CD4-positive, CD25-positive, alpha-beta regulatory T cell (primary cell): ENCODE measurements at regions not wholly inside any gene's neighbourhood (a gene's known extent, or its start where the extent isn't known, plus 50 kb on each side); places are given as distances from the start of the nearest gene placed in this dataset.

Source experiments
- ATAC-seq, 2 donors: fragments of 150-1000 bp; cut with Tn5 transposase; one replicate each; pipeline ENCODE4 v1.10.0; 2021; ENCODE audit warnings: low read depth in 2 of 2, moderate number of reproducible peaks in 2 of 2, moderate library complexity in 1 of 2
- DNase-seq, 3 donors: peaks; one replicate each; pipeline versions ENCODE4 v3.0.0 to v3.0.0-alpha.2; 2012 to 2022; ENCODE audit warnings: mixed read lengths in 1 of 3
- H3K27ac ChIP-seq: one replicate; pipeline ENCODE4 v1.7.0; 2013; ENCODE audit warnings: mild to moderate bottlenecking, low read length; ENCODE audit not compliant: insufficient read depth, poor library complexity, severe bottlenecking
- H3K27me3 ChIP-seq: one replicate; pipeline ENCODE4 v1.7.0; 2013; ENCODE audit warnings: low read length; ENCODE audit not compliant: control insufficient read depth, insufficient read depth
- H3K36me3 ChIP-seq: one replicate; pipeline ENCODE4 v1.7.0; 2013; ENCODE audit warnings: mild to moderate bottlenecking, low read length, moderate library complexity; ENCODE audit not compliant: control insufficient read depth, insufficient read depth
- H3K4me1 ChIP-seq: 2 replicates; pipeline ENCODE4 v1.7.0; 2013; ENCODE audit warnings: mild to moderate bottlenecking, low read length; ENCODE audit not compliant: insufficient read depth, control insufficient read depth, poor library complexity, severe bottlenecking
- H3K4me3 ChIP-seq: one replicate; pipeline ENCODE4 v1.7.0; 2013; ENCODE audit warnings: low read depth, mild to moderate bottlenecking, low read length, moderate library complexity
- H3K9me3 ChIP-seq, 2 experiments: 1 replicate in 1 of 2; 2 replicates in 1 of 2; pipeline ENCODE4 v1.7.0; 2013; ENCODE audit warnings: low read length in 2 of 2, mild to moderate bottlenecking in 1 of 2, moderate library complexity in 1 of 2; ENCODE audit not compliant: control insufficient read depth in 2 of 2
- H3K27ac Mint-ChIP-seq, 3 donors: one replicate each; pipeline ENCODE4 v1.8.0; 2020 to 2022; ENCODE audit warnings: mild to moderate bottlenecking in 3 of 3, mixed read lengths in 3 of 3, moderate library complexity in 2 of 3
- H3K27me3 Mint-ChIP-seq: one replicate; pipeline ENCODE4 v1.8.0; 2022; ENCODE audit warnings: mild to moderate bottlenecking, mixed read lengths
- H3K36me3 Mint-ChIP-seq: one replicate; pipeline ENCODE4 v1.8.0; 2020; ENCODE audit warnings: mixed read lengths
- H3K4me1 Mint-ChIP-seq, 4 donors: one replicate each; pipeline ENCODE4 v1.8.0; 2020 to 2022; ENCODE audit warnings: mixed read lengths in 4 of 4, mild to moderate bottlenecking in 1 of 4
- H3K4me3 Mint-ChIP-seq, 4 donors: one replicate each; pipeline ENCODE4 v1.8.0; 2020 to 2022; ENCODE audit warnings: mild to moderate bottlenecking in 4 of 4, mixed read lengths in 4 of 4, moderate library complexity in 3 of 4
- H3K9me3 Mint-ChIP-seq, 7 donors: one replicate each; pipeline ENCODE4 v1.8.0; 2020 to 2022; ENCODE audit warnings: mixed read lengths in 7 of 7, mild to moderate bottlenecking in 3 of 7, moderate library complexity in 2 of 7

- ATAC-seq (no peak), DNase-seq (no peak)
- Histone ChIP-seq H3K36me3 (no peaks in the 10 kb centered on the region), H3K27me3 (peaks cover 3% of the 10 kb centered on the region), H3K4me1 (no peaks in the 10 kb centered on the region), H3K4me3 (no peak overlapping the region), H3K9me3 (no peaks in the 10 kb centered on the region), H3K27ac (no peak overlapping the region)
- no peak overlapping the region for H3K4me3 Mint-ChIP-seq
- H3K27ac Mint-ChIP-seq = no peak overlapping the region
- peaks cover 0 to 2% (median 0%) of the 10 kb centered on the region in 7 donors for H3K9me3 Mint-ChIP-seq
- H3K27me3 Mint-ChIP-seq = peaks cover 12% of the 10 kb centered on the region
- no peaks in the 10 kb centered on the region for H3K4me1 Mint-ChIP-seq
- H3K36me3 Mint-ChIP-seq = no peaks in the 10 kb centered on the region
Measured at GRCh38 chr18:45119876-45120275, 439.2 kb downstream of the SETBP1 start.

GRCh38 chr18:45121146-45121545, 440.5 kb downstream of the SETBP1 start:
- no peak for DNase-seq
- Mint-ChIP-seq H3K36me3 (no peaks in the 10 kb centered on the region), H3K9me3 (peaks cover 0 to 2% (median 0%) of the 10 kb centered on the region in 7 donors), H3K4me3 (no peak overlapping the region), H3K27me3 (peaks cover 10% of the 10 kb centered on the region), H3K4me1 (no peaks in the 10 kb centered on the region), H3K27ac (no peak overlapping the region)
- Histone ChIP-seq H3K4me1 (no peaks in the 10 kb centered on the region), H3K27ac (no peak overlapping the region), H3K9me3 (no peaks in the 10 kb centered on the region), H3K36me3 (no peaks in the 10 kb centered on the region), H3K4me3 (no peak overlapping the region), H3K27me3 (peaks cover 3% of the 10 kb centered on the region)
- ATAC-seq = no peak

- H3K9me3 Mint-ChIP-seq = peaks cover 0 to 2% (median 0%) of the 10 kb centered on the region in 7 donors
- Histone ChIP-seq H3K4me1 (no peaks in the 10 kb centered on the region), H3K9me3 (no peaks in the 10 kb centered on the region), H3K27me3 (peaks cover 3% of the 10 kb centered on the region), H3K27ac (no peak overlapping the region), H3K36me3 (no peaks in the 10 kb centered on the region), H3K4me3 (no peak overlapping the region)
- ATAC-seq (no peak), DNase-seq (no peak)
- no peaks in the 10 kb centered on the region for H3K36me3 Mint-ChIP-seq
- no peak overlapping the region for H3K4me3 Mint-ChIP-seq
- no peaks in the 10 kb centered on the region for H3K4me1 Mint-ChIP-seq
- peaks cover 10% of the 10 kb centered on the region for H3K27me3 Mint-ChIP-seq
- no peak overlapping the region for H3K27ac Mint-ChIP-seq
Measured at GRCh38 chr18:45122506-45122905, 441.8 kb downstream of the SETBP1 start.

GRCh38 chr18:45127405-45127804, 446.7 kb downstream of the SETBP1 start:
- Mint-ChIP-seq H3K9me3 (peaks cover 0 to 4% (median 0%) of the 10 kb centered on the region in 7 donors), H3K4me3 (no peak overlapping the region), H3K4me1 (no peaks in the 10 kb centered on the region), H3K27me3 (peaks cover under 1% of the 10 kb centered on the region), H3K27ac (no peak overlapping the region), H3K36me3 (no peaks in the 10 kb centered on the region)
- H3K36me3 ChIP-seq = no peaks in the 10 kb centered on the region
- no peaks in the 10 kb centered on the region for H3K4me1 ChIP-seq
- no peak for DNase-seq
- no peaks in the 10 kb centered on the region for H3K9me3 ChIP-seq
- no peak for ATAC-seq
- no peak overlapping the region for H3K27ac ChIP-seq
- H3K27me3 ChIP-seq = no peaks in the 10 kb centered on the region
- H3K4me3 ChIP-seq = no peak overlapping the region

GRCh38 chr18:45133276-45133675, 452.6 kb downstream of the SETBP1 start:
- H3K36me3 ChIP-seq = no peaks in the 10 kb centered on the region
- H3K36me3 Mint-ChIP-seq = no peaks in the 10 kb centered on the region
- no peaks in the 10 kb centered on the region for H3K27me3 ChIP-seq
- no peak overlapping the region for H3K27ac ChIP-seq
- H3K4me1 ChIP-seq = no peaks in the 10 kb centered on the region
- no peak overlapping the region for H3K4me3 Mint-ChIP-seq
- no peak for ATAC-seq
- H3K9me3 Mint-ChIP-seq = peaks cover 0 to 3% (median 0%) of the 10 kb centered on the region in 7 donors
- no peak overlapping the region for H3K27ac Mint-ChIP-seq
- no peak overlapping the region for H3K4me3 ChIP-seq
- no peaks in the 10 kb centered on the region for H3K4me1 Mint-ChIP-seq
- H3K27me3 Mint-ChIP-seq = no peaks in the 10 kb centered on the region
- DNase-seq = no peak
- no peaks in the 10 kb centered on the region for H3K9me3 ChIP-seq

- no peaks in the 10 kb centered on the region for H3K4me1 ChIP-seq
- DNase-seq = no peak
- no peak overlapping the region for H3K4me3 ChIP-seq
- no peaks in the 10 kb centered on the region for H3K36me3 ChIP-seq
- H3K27ac ChIP-seq = no peak overlapping the region
- no peaks in the 10 kb centered on the region for H3K9me3 ChIP-seq
- no peak overlapping the region for H3K4me3 Mint-ChIP-seq
- H3K9me3 Mint-ChIP-seq = peaks cover 0 to 7% (median 2%) of the 10 kb centered on the region in 7 donors
- H3K27me3 Mint-ChIP-seq = no peaks in the 10 kb centered on the region
- H3K4me1 Mint-ChIP-seq = no peaks in the 10 kb centered on the region
- H3K36me3 Mint-ChIP-seq = no peaks in the 10 kb centered on the region
- no peaks in the 10 kb centered on the region for H3K27me3 ChIP-seq
- H3K27ac Mint-ChIP-seq = no peak overlapping the region
- ATAC-seq = no peak
Measured at GRCh38 chr18:45136381-45137086, 455.8 kb downstream of the SETBP1 start.

- H3K9me3 ChIP-seq = no peaks in the 10 kb centered on the region
- H3K4me1 ChIP-seq = no peaks in the 10 kb centered on the region
- H3K9me3 Mint-ChIP-seq = peaks cover 0 to 9% (median 2%) of the 10 kb centered on the region in 7 donors
- no peak for ATAC-seq
- H3K27ac Mint-ChIP-seq = no peak overlapping the region
- H3K27ac ChIP-seq = no peak overlapping the region
- no peaks in the 10 kb centered on the region for H3K36me3 ChIP-seq
- no peaks in the 10 kb centered on the region for H3K4me1 Mint-ChIP-seq
- no peaks in the 10 kb centered on the region for H3K27me3 ChIP-seq
- H3K36me3 Mint-ChIP-seq = no peaks in the 10 kb centered on the region
- no peaks in the 10 kb centered on the region for H3K27me3 Mint-ChIP-seq
- no peak overlapping the region for H3K4me3 Mint-ChIP-seq
- no peak for DNase-seq
- H3K4me3 ChIP-seq = no peak overlapping the region
Measured at GRCh38 chr18:45137087-45137419, 456.4 kb downstream of the SETBP1 start.

- H3K27me3 ChIP-seq = no peaks in the 10 kb centered on the region
- H3K27me3 Mint-ChIP-seq = peaks cover 4% of the 10 kb centered on the region
- no peaks in the 10 kb centered on the region for H3K36me3 Mint-ChIP-seq
- no peaks in the 10 kb centered on the region for H3K4me1 Mint-ChIP-seq
- H3K4me1 ChIP-seq = no peaks in the 10 kb centered on the region
- H3K4me3 ChIP-seq = no peak overlapping the region
- no peak for DNase-seq
- no peak overlapping the region for H3K4me3 Mint-ChIP-seq
- H3K9me3 Mint-ChIP-seq = peaks cover 0 to 12% (median 2%) of the 10 kb centered on the region in 7 donors
- H3K9me3 ChIP-seq = no peaks in the 10 kb centered on the region
- H3K36me3 ChIP-seq = no peaks in the 10 kb centered on the region
- no peak overlapping the region for H3K27ac ChIP-seq
- ATAC-seq = no peak
- H3K27ac Mint-ChIP-seq = no peak overlapping the region
Measured at GRCh38 chr18:45139478-45139877, 458.8 kb downstream of the SETBP1 start.
